MCF 10A (cell line): ENCODE measurements at regions not wholly inside any gene's neighbourhood (a gene's known extent, or its start where the extent isn't known, plus 50 kb on each side); places are given as distances from the start of the nearest gene placed in this dataset.

Experiments
- BruUV-seq: library from RNA; stranded (reverse); fragments of 400-500 nt; replicated peaks from 2 replicates; lab custom pipeline; 2021; lab: Mats Ljungman, UMichigan
- CTCF ChIA-PET: fragments of 300-600 bp; sonication (Branson Sonifier 250); formaldehyde crosslinking; extraction: SDS; loops from one replicate; lab custom pipeline; 2021; ENCODE audit warnings: antibody characterized with exemption, inconsistent platforms; lab: Yijun Ruan, JAX
- POLR2A ChIA-PET: fragments of 300-600, 350-650 bp; sonication (Branson Sonifier 250); formaldehyde crosslinking; extraction: SDS; loops from one replicate; lab custom pipeline; 2020; ENCODE audit warnings: antibody characterized with exemption, inconsistent platforms; lab: Yijun Ruan, JAX
- DNase-seq: peaks from one replicate; pipeline ENCODE4 v3.0.0-alpha.2; 2018; ENCODE audit not compliant: unreplicated experiment
- H3K27ac Mint-ChIP-seq: one replicate; pipeline ENCODE4 v1.8.0; 2022; ENCODE audit warnings: mild to moderate bottlenecking, low read depth, mixed read lengths; ENCODE audit not compliant: unreplicated experiment
- H3K27me3 Mint-ChIP-seq: one replicate; pipeline ENCODE4 v1.8.0; 2022; ENCODE audit warnings: mixed read lengths; ENCODE audit not compliant: insufficient read depth, unreplicated experiment
- H3K36me3 Mint-ChIP-seq: one replicate; pipeline ENCODE4 v1.8.0; 2022; ENCODE audit warnings: mild to moderate bottlenecking, moderate library complexity, mixed read lengths; ENCODE audit not compliant: insufficient read depth, unreplicated experiment
- H3K4me1 Mint-ChIP-seq: one replicate; pipeline ENCODE4 v1.8.0; 2022; ENCODE audit warnings: mixed read lengths; ENCODE audit not compliant: insufficient read depth, unreplicated experiment
- H3K4me3 Mint-ChIP-seq: one replicate; pipeline ENCODE4 v1.8.0; 2022; ENCODE audit warnings: mild to moderate bottlenecking, moderate library complexity, mixed read lengths; ENCODE audit not compliant: unreplicated experiment
- H3K9me3 Mint-ChIP-seq: one replicate; pipeline ENCODE4 v1.8.0; 2022; ENCODE audit warnings: mixed read lengths; ENCODE audit not compliant: unreplicated experiment
- intact Hi-C: fragments of 100-400 bp; cut with micrococcal nuclease; formaldehyde crosslinking; loops from 2 replicates; pipeline ENCODE4 v1.14.1; 2022
- TF ChIP-seq, protein P1 (sequence below): fragments of 200-600 bp; IDR thresholded peaks from one replicate; pipeline ENCODE4 v1.8.0; 2022; ENCODE audit warnings: antibody characterized with exemption, mild to moderate bottlenecking; ENCODE audit not compliant: unreplicated experiment

GRCh38 chr1:23615852-23616251 is 56.6 kb upstream of the ID3 start:
- Mint-ChIP-seq H3K27me3 (no peaks in the 10 kb centered on the region), H3K27ac (no peak overlapping the region), H3K4me3 (no peak overlapping the region), H3K36me3 (no peaks in the 10 kb centered on the region), H3K4me1 (peaks cover 5% of the 10 kb centered on the region), H3K9me3 (no peaks in the 10 kb centered on the region)
- TF ChIP-seq, protein P1, sequence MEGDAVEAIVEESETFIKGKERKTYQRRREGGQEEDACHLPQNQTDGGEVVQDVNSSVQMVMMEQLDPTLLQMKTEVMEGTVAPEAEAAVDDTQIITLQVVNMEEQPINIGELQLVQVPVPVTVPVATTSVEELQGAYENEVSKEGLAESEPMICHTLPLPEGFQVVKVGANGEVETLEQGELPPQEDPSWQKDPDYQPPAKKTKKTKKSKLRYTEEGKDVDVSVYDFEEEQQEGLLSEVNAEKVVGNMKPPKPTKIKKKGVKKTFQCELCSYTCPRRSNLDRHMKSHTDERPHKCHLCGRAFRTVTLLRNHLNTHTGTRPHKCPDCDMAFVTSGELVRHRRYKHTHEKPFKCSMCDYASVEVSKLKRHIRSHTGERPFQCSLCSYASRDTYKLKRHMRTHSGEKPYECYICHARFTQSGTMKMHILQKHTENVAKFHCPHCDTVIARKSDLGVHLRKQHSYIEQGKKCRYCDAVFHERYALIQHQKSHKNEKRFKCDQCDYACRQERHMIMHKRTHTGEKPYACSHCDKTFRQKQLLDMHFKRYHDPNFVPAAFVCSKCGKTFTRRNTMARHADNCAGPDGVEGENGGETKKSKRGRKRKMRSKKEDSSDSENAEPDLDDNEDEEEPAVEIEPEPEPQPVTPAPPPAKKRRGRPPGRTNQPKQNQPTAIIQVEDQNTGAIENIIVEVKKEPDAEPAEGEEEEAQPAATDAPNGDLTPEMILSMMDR: no peak
- intact Hi-C loops: no loop called here
- no TSS peak for BruUV-seq
- ChIA-PET CTCF (no interaction called here), POLR2A (no interaction called here)
- no peak for DNase-seq

GRCh38 chr1:23615423-23615822 is 56.1 kb upstream of the ID3 start:
- H3K36me3 Mint-ChIP-seq: no peaks in the 10 kb centered on the region
- no peak for DNase-seq
- no peak overlapping the region for H3K4me3 Mint-ChIP-seq
- no peak overlapping the region for H3K27ac Mint-ChIP-seq
- no TSS peak for BruUV-seq
- peaks cover under 1% of the 10 kb centered on the region for H3K4me1 Mint-ChIP-seq
- intact Hi-C loops: no loop called here
- TF ChIP-seq, protein P1: no peak
- no peaks in the 10 kb centered on the region for H3K9me3 Mint-ChIP-seq
- ChIA-PET CTCF (no interaction called here), POLR2A (interaction anchor here (0.5 kb wide), 1 partner anchor 57 kb away, joined by 3 read pairs; no protein-coding TSS in a partner anchor)
- no peaks in the 10 kb centered on the region for H3K27me3 Mint-ChIP-seq

DNA sequence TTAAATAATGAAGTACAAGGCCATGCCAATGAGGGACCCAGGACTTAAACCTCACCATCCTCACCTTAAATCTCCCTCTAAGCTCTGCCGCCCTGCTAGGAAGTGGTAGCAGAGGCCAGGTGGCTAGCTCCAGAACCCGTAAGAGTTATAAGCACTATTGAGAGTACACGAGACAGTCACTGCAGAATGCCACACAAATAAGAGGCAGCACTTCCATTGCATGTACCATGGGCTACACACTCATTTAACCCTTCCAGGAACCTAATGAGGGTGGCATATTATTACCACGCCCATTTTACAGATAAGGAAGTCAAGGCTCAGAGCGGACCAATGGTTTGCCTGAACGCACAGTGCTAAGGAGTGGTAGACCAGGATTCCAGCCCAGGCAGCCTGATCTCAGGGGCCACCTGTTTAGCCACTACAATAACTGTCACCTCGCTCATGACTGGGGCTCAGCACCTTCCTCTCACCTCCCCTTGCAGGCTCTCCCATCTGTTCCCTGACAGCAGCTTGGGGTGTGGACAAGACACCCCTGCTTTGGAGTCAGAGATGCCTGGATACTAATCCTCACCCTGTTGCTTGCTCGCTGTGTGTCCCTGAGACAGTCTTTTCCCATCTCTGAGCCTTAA is 54.8 kb upstream of the ID3 start:
- intact Hi-C loops: no loop called here
- no peak for DNase-seq
- BruUV-seq: no TSS peak
- Mint-ChIP-seq H3K4me3 (no peak overlapping the region), H3K9me3 (no peaks in the 10 kb centered on the region), H3K4me1 (no peaks in the 10 kb centered on the region), H3K36me3 (no peaks in the 10 kb centered on the region), H3K27ac (peak overlapping the region; percentile 7), H3K27me3 (no peaks in the 10 kb centered on the region)
- TF ChIP-seq, protein P1: no peak
- CTCF ChIA-PET: interaction anchor here (0.7 kb wide), 1 partner anchor 117 kb away, joined by 3 read pairs; no protein-coding TSS in a partner anchor
- POLR2A ChIA-PET: no interaction called here

GRCh38 chr1:23613191-23614031 is 54.1 kb upstream of the ID3 start:
- POLR2A ChIA-PET: interaction anchor here (1.0 to 1.4 kb wide), 2 partner anchors 22 to 38 kb away, joined by 3 read pairs; no protein-coding TSS in a partner anchor
- BruUV-seq: no TSS peak
- peak overlapping the region; percentile 7 for H3K27ac Mint-ChIP-seq

More at GRCh38 chr1:23613191-23614031, 54.1 kb upstream of the ID3 start:
- DNase-seq: no peak
- CTCF ChIA-PET: interaction anchor here (0.7 kb wide), 1 partner anchor 116 kb away, joined by 3 read pairs; no protein-coding TSS in a partner anchor
- TF ChIP-seq, protein P1: no peak
- no peak overlapping the region for H3K4me3 Mint-ChIP-seq
- H3K4me1 Mint-ChIP-seq: no peaks in the 10 kb centered on the region
- no peaks in the 10 kb centered on the region for H3K9me3 Mint-ChIP-seq
- H3K27me3 Mint-ChIP-seq: no peaks in the 10 kb centered on the region
- intact Hi-C loops: no loop called here
- H3K36me3 Mint-ChIP-seq: no peaks in the 10 kb centered on the region
